OCI-LY3 (cell line): ENCODE measurements at regions not wholly inside any gene's neighbourhood (a gene's known extent, or its start where the extent isn't known, plus 50 kb on each side); places are given as distances from the start of the nearest gene placed in this dataset.

Experiments
- H2AFZ ChIP-seq: fragments of 200-600, 300-600 bp; shearing (Covaris generic); 2 replicates; pipeline ENCODE4 v1.6.0; 2014; ENCODE audit warnings: antibody characterized with exemption, low read depth, low read length
- H3K27ac ChIP-seq: fragments of 200-600, 300-600 bp; sonication (generic); 2 replicates; pipeline ENCODE4 v1.5.1; 2014; ENCODE audit warnings: mild to moderate bottlenecking, low read length, moderate library complexity, mixed read lengths
- H3K27me3 ChIP-seq: fragments of 200-600, 300-600 bp; sonication (generic); 2 replicates; pipeline ENCODE4 v1.6.1; 2014; ENCODE audit warnings: low read depth, low read length, mixed read lengths
- H3K36me3 ChIP-seq: fragments of 200-600, 300-600 bp; sonication (generic); replicated peaks from 2 replicates; pipeline ENCODE3; 2014; ENCODE audit warnings: low read depth, low read length, mixed read lengths
- H3K4me1 ChIP-seq: fragments of 300-600, 200-600 bp; sonication (generic); 2 replicates; pipeline ENCODE4 v1.6.1; 2014; ENCODE audit warnings: low read length, mixed read lengths
- H3K4me2 ChIP-seq: fragments of 200-600, 300-600 bp; sonication (generic); 2 replicates; pipeline ENCODE4 v1.6.1; 2014; ENCODE audit warnings: low read length, mixed read lengths
- H3K4me3 ChIP-seq: fragments of 300-600, 200-600 bp; sonication (generic); 2 replicates; pipeline ENCODE4 v1.5.1; 2014; ENCODE audit warnings: antibody characterized with exemption, mild to moderate bottlenecking, low read length, moderate library complexity
- H3K79me2 ChIP-seq: fragments of 300-600, 200-600 bp; shearing (Covaris generic); 2 replicates; pipeline ENCODE4 v1.6.1; 2014; ENCODE audit warnings: mild to moderate bottlenecking, low read length, mixed read lengths
- H3K9ac ChIP-seq: fragments of 300-600, 200-600 bp; shearing (Covaris generic); 2 replicates; pipeline ENCODE4 v1.6.0; 2014; ENCODE audit warnings: mild to moderate bottlenecking, low read length, moderate library complexity
- H3K9me3 ChIP-seq: fragments of 200-600, 300-600 bp; shearing (Covaris generic); 2 replicates; pipeline ENCODE4 v1.6.1; 2014; ENCODE audit warnings: low read length, mixed read lengths; ENCODE audit not compliant: insufficient read depth
- H4K20me1 ChIP-seq: fragments of 200-600, 300-600 bp; sonication (generic); 2 replicates; pipeline ENCODE4 v1.6.1; 2016; ENCODE audit warnings: low read length, mixed read lengths; ENCODE audit not compliant: insufficient read depth
- CTCF ChIP-seq: fragments of 200-600, 300-600 bp; sonication (generic); IDR thresholded peaks from 2 replicates; pipeline ENCODE4 v1.5.1; 2014; ENCODE audit warnings: antibody characterized with exemption, low read length, low read depth
- EZH2phosphoT487 ChIP-seq: fragments of 200-600 bp; shearing (Covaris generic); IDR thresholded peaks from 2 replicates; pipeline ENCODE4 v1.6.1; 2018; ENCODE audit warnings: antibody characterized with exemption, mixed run types, low read depth

GRCh38 chr5:10063997-10064396 is 185.7 kb downstream of the ATPSCKMT start:
- H3K9me3 ChIP-seq: no peaks in the 10 kb centered on the region
- H3K4me3 ChIP-seq: no peak overlapping the region
- H3K4me1 ChIP-seq: no peaks in the 10 kb centered on the region
- no peak for TF ChIP-seq CTCF
- TF ChIP-seq EZH2phosphoT487: no peak
- no peak overlapping the region for H3K9ac ChIP-seq
- H3K27ac ChIP-seq: no peak overlapping the region
- H3K79me2 ChIP-seq: no peaks in the 10 kb centered on the region
- no peak overlapping the region for H3K4me2 ChIP-seq
- no peaks in the 10 kb centered on the region for H3K27me3 ChIP-seq
- H2AFZ ChIP-seq: no peak overlapping the region
- no peaks in the 10 kb centered on the region for H3K36me3 ChIP-seq
- H4K20me1 ChIP-seq: no peaks in the 10 kb centered on the region

GRCh38 chr5:10059980-10060379 is 189.7 kb downstream of the ATPSCKMT start:
- Histone ChIP-seq H3K4me2 (no peak overlapping the region), H3K27ac (no peak overlapping the region), H3K79me2 (no peaks in the 10 kb centered on the region), H4K20me1 (no peaks in the 10 kb centered on the region), H3K9me3 (no peaks in the 10 kb centered on the region), H3K4me3 (no peak overlapping the region), H3K4me1 (no peaks in the 10 kb centered on the region), H3K9ac (no peak overlapping the region), H3K36me3 (no peaks in the 10 kb centered on the region), H3K27me3 (no peaks in the 10 kb centered on the region), H2AFZ (no peak overlapping the region)
- TF ChIP-seq CTCF (no peak), EZH2phosphoT487 (no peak)

- no peak for TF ChIP-seq CTCF
- TF ChIP-seq EZH2phosphoT487: no peak
- no peaks in the 10 kb centered on the region for H4K20me1 ChIP-seq
- H3K9ac ChIP-seq: no peak overlapping the region
- H3K27ac ChIP-seq: no peak overlapping the region
- no peaks in the 10 kb centered on the region for H3K9me3 ChIP-seq
- H3K27me3 ChIP-seq: no peaks in the 10 kb centered on the region
- no peak overlapping the region for H3K4me2 ChIP-seq
- H3K36me3 ChIP-seq: no peaks in the 10 kb centered on the region
- H3K79me2 ChIP-seq: no peaks in the 10 kb centered on the region
- H3K4me1 ChIP-seq: no peaks in the 10 kb centered on the region
- H3K4me3 ChIP-seq: no peak overlapping the region
- H2AFZ ChIP-seq: no peak overlapping the region
Observed at GRCh38 chr5:10059556-10059955, 190.1 kb downstream of the ATPSCKMT start.

GRCh38 chr5:10057356-10057755 is 192.3 kb downstream of the ATPSCKMT start:
- H2AFZ ChIP-seq: no peak overlapping the region
- no peaks in the 10 kb centered on the region for H3K79me2 ChIP-seq
- H3K27ac ChIP-seq: no peak overlapping the region
- H3K9me3 ChIP-seq: no peaks in the 10 kb centered on the region
- H3K27me3 ChIP-seq: no peaks in the 10 kb centered on the region
- H3K36me3 ChIP-seq: no peaks in the 10 kb centered on the region
- no peak overlapping the region for H3K4me2 ChIP-seq
- TF ChIP-seq CTCF: no peak
- no peak for TF ChIP-seq EZH2phosphoT487
- H3K4me3 ChIP-seq: no peak overlapping the region
- H3K4me1 ChIP-seq: no peaks in the 10 kb centered on the region
- H4K20me1 ChIP-seq: no peaks in the 10 kb centered on the region
- H3K9ac ChIP-seq: no peak overlapping the region
